Liver (tissue), 7 donors: ENCODE measurements at regions not wholly inside any gene's neighbourhood (a gene's known extent, or its start where the extent isn't known, plus 50 kb on each side); places are given as distances from the start of the nearest gene placed in this dataset.

Experiments used
- DNase-seq: peaks from one replicate; pipeline ENCODE4 v3.0.0-alpha.2; 2017; ENCODE audit warnings: low spot score
- H3K27ac ChIP-seq, 2 donors: one replicate each; pipeline ENCODE4 v1.7.0; 2013; ENCODE audit warnings: inconsistent platforms in 2 of 2, low read length in 2 of 2, control low read depth in 1 of 2, low read depth in 1 of 2, mild to moderate bottlenecking in 1 of 2
- H3K27me3 ChIP-seq, 4 donors: one replicate each; pipeline versions ENCODE4 v1.6.1 to v1.7.0; 2013; ENCODE audit warnings: low read length in 3 of 4, inconsistent platforms in 1 of 4, mild to moderate bottlenecking in 1 of 4, moderate library complexity in 1 of 4; ENCODE audit not compliant: control insufficient read depth in 4 of 4, insufficient read depth in 4 of 4
- H3K36me3 ChIP-seq, 4 donors: one replicate each; pipeline versions ENCODE4 v1.6.1 to v1.7.0; 2013; ENCODE audit warnings: low read length in 3 of 4, mild to moderate bottlenecking in 3 of 4, low read depth in 1 of 4, moderate library complexity in 1 of 4; ENCODE audit not compliant: control insufficient read depth in 4 of 4, insufficient read depth in 3 of 4
- H3K4me1 ChIP-seq, 4 donors: one replicate each; pipeline versions ENCODE4 v1.6.1 to v1.7.0; 2013; ENCODE audit warnings: low read length in 3 of 4, mild to moderate bottlenecking in 3 of 4, moderate library complexity in 1 of 4; ENCODE audit not compliant: control insufficient read depth in 4 of 4, insufficient read depth in 4 of 4
- H3K4me3 ChIP-seq, 3 donors: one replicate each; pipeline versions ENCODE4 v1.6.1 to v1.7.0; 2013; ENCODE audit warnings: low read length in 3 of 3, control low read depth in 1 of 3, low read depth in 1 of 3, mild to moderate bottlenecking in 1 of 3
- H3K9ac ChIP-seq, 2 donors: one replicate each; pipeline ENCODE4 v1.7.0; 2013; ENCODE audit warnings: low read length in 2 of 2, mild to moderate bottlenecking in 2 of 2, moderate library complexity in 2 of 2, control low read depth in 1 of 2, low read depth in 1 of 2
- H3K9me3 ChIP-seq, 4 donors: one replicate each; pipeline versions ENCODE4 v1.6.1 to v1.7.0; 2013; ENCODE audit warnings: low read length in 3 of 4; ENCODE audit not compliant: control insufficient read depth in 4 of 4
- EGR1 ChIP-seq, 2 donors: IDR thresholded peaks; 2 replicates each; pipeline ENCODE4 v1.6.1; 2016 to 2018; ENCODE audit warnings: antibody characterized with exemption in 2 of 2, low read depth in 2 of 2
- FOXA1 ChIP-seq: IDR thresholded peaks from 2 replicates; pipeline ENCODE4 v1.6.1; 2016; ENCODE audit warnings: antibody characterized with exemption
- FOXA2 ChIP-seq: IDR thresholded peaks from 2 replicates; pipeline ENCODE4 v1.6.1; 2016; ENCODE audit warnings: antibody characterized with exemption
- GABPA ChIP-seq, 2 donors: IDR thresholded peaks in 1 of 2; conservative IDR thresholded peaks in 1 of 2; 2 replicates each; pipeline ENCODE4 v1.6.1; 2016; ENCODE audit warnings: antibody characterized with exemption in 2 of 2, mild to moderate bottlenecking in 1 of 2, moderate library complexity in 1 of 2
- HNF4A ChIP-seq, 2 donors: conservative IDR thresholded peaks; 2 replicates each; pipeline ENCODE4 v1.6.1; 2016; ENCODE audit warnings: antibody characterized with exemption in 2 of 2, mild to moderate bottlenecking in 2 of 2
- JUND ChIP-seq, 2 donors: IDR thresholded peaks; 2 replicates each; pipeline ENCODE4 v1.6.1; 2016; ENCODE audit warnings: antibody characterized with exemption in 2 of 2
- NR2F2 ChIP-seq: IDR thresholded peaks from 2 replicates; pipeline ENCODE4 v1.6.1; 2016; ENCODE audit warnings: antibody characterized with exemption
- RAD21 ChIP-seq, 2 donors: IDR thresholded peaks; 2 replicates each; pipeline ENCODE4 v1.6.1; 2016; ENCODE audit warnings: antibody characterized with exemption in 2 of 2, mild to moderate bottlenecking in 2 of 2
- YY1 ChIP-seq: IDR thresholded peaks from 2 replicates; pipeline ENCODE4 v1.6.1; 2016; ENCODE audit warnings: antibody characterized with exemption, mild to moderate bottlenecking
- WGBS: extraction: QIAGEN DNeasy Blood & Tissue Kit; methylation state at CpG from one replicate; pipeline ENCODE4 v1.1.7; 2013; 5-methylcytosine and 5-hydroxymethylcytosine counted together
- TF ChIP-seq, protein P1 (sequence below): IDR thresholded peaks from 2 replicates; pipeline ENCODE4 v1.6.1; 2016; ENCODE audit warnings: antibody characterized with exemption
- TF ChIP-seq, protein P2 (sequence below): IDR thresholded peaks from 2 replicates; pipeline ENCODE4 v1.6.1; 2016; ENCODE audit warnings: antibody characterized with exemption, mild to moderate bottlenecking
- TF ChIP-seq, protein P3 (sequence below): IDR thresholded peaks from 2 replicates; pipeline ENCODE4 v1.6.1; 2016; ENCODE audit warnings: antibody characterized with exemption
- TF ChIP-seq, protein P4 (sequence below): IDR thresholded peaks from 2 replicates; pipeline ENCODE4 v1.6.1; 2016; ENCODE audit warnings: antibody characterized with exemption
- donor health status: healthy.
- donor health status: healthy.
- donor health status: healthy.
- donor health status: healthy.

DNA sequence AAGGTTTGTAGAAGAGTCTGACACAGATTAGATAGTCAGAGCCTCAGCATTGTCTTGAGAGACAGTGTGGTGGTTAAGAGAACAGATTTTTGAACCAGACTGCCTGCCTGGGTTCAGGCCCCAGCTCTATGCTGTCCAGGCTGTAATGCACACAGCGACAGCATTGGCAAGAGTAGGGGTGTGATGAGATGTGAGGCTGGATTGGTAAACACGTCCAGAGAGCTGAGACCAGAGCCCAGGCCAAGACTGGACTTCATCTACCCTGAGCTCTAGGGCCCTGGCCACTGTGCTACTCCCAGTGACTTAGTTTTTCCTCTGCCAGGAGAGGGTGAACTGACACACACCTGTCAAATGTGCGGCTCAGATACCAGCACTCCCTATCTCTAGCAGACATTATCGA is 360.4 kb downstream of the RPS24 start (continued):
- no peak for TF ChIP-seq EGR1 (IDR thresholded peaks at IDR 0.05; ENCODE audit: low read depth in 2 of 2)

DNA sequence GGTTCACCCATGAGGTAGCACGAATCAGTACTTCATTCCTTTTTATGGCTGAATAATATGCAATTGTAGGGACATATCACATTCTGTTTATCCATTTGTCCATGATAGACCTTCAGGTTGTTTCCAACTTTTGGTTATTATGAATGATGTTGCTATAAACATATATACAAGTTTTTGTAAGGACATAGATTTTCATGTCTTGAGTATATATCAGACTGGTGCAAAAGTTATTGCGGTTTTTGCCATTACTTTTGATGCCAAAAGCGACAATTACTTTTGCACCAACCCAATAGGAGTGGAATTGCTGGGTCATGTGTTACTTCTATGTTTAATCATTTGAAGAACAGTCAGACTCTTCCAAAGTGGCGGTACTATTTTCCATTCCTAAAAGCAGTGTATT is 361.5 kb downstream of the RPS24 start:
- H3K4me3 ChIP-seq: no peak overlapping the region
- H3K36me3 ChIP-seq: no peaks in the 10 kb centered on the region
- no peak for DNase-seq
- no peaks in the 10 kb centered on the region for H3K4me1 ChIP-seq
- no peak overlapping the region for H3K27ac ChIP-seq
- H3K9ac ChIP-seq: no peak overlapping the region
- no peaks in the 10 kb centered on the region for H3K27me3 ChIP-seq
- H3K9me3 ChIP-seq: no peaks in the 10 kb centered on the region
- WGBS: 91% methylated on average over 4 of the region's 4 CpGs
- TF ChIP-seq RAD21 (IDR thresholded peaks at IDR 0.05) (no peak), EGR1 (IDR thresholded peaks at IDR 0.05; ENCODE audit: low read depth in 2 of 2) (no peak), JUND (IDR thresholded peaks at IDR 0.05) (no peak), HNF4A (conservative IDR thresholded peaks at IDR 0.05) (no peak), FOXA2 (no peak), FOXA1 (no peak), YY1 (no peak), NR2F2 (no peak)
- TF ChIP-seq, protein P1, sequence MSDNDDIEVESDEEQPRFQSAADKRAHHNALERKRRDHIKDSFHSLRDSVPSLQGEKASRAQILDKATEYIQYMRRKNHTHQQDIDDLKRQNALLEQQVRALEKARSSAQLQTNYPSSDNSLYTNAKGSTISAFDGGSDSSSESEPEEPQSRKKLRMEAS: no peak
- TF ChIP-seq, protein P2, sequence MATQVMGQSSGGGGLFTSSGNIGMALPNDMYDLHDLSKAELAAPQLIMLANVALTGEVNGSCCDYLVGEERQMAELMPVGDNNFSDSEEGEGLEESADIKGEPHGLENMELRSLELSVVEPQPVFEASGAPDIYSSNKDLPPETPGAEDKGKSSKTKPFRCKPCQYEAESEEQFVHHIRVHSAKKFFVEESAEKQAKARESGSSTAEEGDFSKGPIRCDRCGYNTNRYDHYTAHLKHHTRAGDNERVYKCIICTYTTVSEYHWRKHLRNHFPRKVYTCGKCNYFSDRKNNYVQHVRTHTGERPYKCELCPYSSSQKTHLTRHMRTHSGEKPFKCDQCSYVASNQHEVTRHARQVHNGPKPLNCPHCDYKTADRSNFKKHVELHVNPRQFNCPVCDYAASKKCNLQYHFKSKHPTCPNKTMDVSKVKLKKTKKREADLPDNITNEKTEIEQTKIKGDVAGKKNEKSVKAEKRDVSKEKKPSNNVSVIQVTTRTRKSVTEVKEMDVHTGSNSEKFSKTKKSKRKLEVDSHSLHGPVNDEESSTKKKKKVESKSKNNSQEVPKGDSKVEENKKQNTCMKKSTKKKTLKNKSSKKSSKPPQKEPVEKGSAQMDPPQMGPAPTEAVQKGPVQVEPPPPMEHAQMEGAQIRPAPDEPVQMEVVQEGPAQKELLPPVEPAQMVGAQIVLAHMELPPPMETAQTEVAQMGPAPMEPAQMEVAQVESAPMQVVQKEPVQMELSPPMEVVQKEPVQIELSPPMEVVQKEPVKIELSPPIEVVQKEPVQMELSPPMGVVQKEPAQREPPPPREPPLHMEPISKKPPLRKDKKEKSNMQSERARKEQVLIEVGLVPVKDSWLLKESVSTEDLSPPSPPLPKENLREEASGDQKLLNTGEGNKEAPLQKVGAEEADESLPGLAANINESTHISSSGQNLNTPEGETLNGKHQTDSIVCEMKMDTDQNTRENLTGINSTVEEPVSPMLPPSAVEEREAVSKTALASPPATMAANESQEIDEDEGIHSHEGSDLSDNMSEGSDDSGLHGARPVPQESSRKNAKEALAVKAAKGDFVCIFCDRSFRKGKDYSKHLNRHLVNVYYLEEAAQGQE: no peak
- TF ChIP-seq, protein P3, sequence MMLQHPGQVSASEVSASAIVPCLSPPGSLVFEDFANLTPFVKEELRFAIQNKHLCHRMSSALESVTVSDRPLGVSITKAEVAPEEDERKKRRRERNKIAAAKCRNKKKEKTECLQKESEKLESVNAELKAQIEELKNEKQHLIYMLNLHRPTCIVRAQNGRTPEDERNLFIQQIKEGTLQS: no peak

DNA sequence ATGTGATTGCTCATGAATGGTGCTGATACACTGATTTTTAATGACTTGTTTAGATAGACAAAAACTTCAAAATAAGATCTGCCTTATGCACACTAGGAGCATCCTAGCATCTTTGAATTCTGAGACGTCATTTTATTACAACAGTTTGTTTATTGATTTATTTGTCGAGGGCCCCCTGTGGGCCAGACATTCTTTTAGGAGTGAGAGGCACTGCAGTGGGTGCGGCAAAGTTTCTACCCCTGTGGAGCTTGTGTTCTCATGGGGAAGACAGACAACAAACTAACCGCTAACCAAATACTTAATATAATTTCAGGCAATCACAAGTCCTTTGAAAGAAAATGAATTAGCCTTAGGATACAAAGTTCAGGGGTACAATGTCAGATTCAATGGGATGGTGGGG is 363.1 kb downstream of the RPS24 start:
- WGBS: 84% methylated on average over 4 of the region's 4 CpGs
- DNase-seq: no peak
- no peak overlapping the region for H3K27ac ChIP-seq
- TF ChIP-seq EGR1 (IDR thresholded peaks at IDR 0.05; ENCODE audit: low read depth in 2 of 2): no peak
- no peak for TF ChIP-seq GABPA (IDR thresholded peaks at IDR 0.05 in 1 of 2, conservative IDR thresholded peaks at IDR 0.05 in 1 of 2)
- TF ChIP-seq, protein P4, sequence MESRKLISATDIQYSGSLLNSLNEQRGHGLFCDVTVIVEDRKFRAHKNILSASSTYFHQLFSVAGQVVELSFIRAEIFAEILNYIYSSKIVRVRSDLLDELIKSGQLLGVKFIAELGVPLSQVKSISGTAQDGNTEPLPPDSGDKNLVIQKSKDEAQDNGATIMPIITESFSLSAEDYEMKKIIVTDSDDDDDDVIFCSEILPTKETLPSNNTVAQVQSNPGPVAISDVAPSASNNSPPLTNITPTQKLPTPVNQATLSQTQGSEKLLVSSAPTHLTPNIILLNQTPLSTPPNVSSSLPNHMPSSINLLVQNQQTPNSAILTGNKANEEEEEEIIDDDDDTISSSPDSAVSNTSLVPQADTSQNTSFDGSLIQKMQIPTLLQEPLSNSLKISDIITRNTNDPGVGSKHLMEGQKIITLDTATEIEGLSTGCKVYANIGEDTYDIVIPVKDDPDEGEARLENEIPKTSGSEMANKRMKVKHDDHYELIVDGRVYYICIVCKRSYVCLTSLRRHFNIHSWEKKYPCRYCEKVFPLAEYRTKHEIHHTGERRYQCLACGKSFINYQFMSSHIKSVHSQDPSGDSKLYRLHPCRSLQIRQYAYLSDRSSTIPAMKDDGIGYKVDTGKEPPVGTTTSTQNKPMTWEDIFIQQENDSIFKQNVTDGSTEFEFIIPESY: no peak
- no peak for TF ChIP-seq FOXA2
- no peak for TF ChIP-seq FOXA1
- TF ChIP-seq HNF4A (conservative IDR thresholded peaks at IDR 0.05): no peak
- H3K9me3 ChIP-seq: no peaks in the 10 kb centered on the region
- H3K9ac ChIP-seq: no peak overlapping the region
- H3K4me3 ChIP-seq: no peak overlapping the region
- no peaks in the 10 kb centered on the region for H3K4me1 ChIP-seq
- no peaks in the 10 kb centered on the region for H3K27me3 ChIP-seq
- no peaks in the 10 kb centered on the region for H3K36me3 ChIP-seq
